ENCODE measurements at regions not wholly inside any gene's neighbourhood (a gene's known extent, or its start where the extent isn't known, plus 50 kb on each side); places are given as distances from the start of the nearest gene placed in this dataset.

DNA sequence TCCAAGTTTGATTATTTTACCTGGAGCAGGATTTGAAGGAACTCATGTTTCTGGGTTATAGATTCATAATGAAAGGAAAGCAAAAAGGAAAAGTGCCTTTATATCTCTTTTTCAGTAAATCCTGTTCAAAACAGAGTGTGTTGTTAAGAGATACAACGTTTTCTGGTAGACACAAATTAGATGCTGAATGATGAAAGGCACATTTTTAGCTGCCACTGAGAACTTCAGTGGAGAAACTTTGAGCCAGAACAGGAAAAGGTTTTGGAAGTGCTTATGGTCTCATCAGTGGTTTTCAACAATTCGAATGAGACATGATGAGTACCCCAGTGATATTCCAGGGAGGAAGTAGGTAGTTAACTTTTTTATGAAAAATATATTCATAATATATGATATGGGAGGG lies 338.0 kb upstream of the C1orf87 start:
- no peak overlapping the region for H3K27ac ChIP-seq
- ATAC-seq (no peak), DNase-seq (no peak), FAIRE-seq (no peak)
- no peak overlapping the region for H3K4me3 ChIP-seq
- no peaks in the 10 kb centered on the region for H3K4me1 ChIP-seq
- no peaks in the 10 kb centered on the region for H3K36me3 ChIP-seq
- WGBS, 2 donors = 31 to 33% methylated on average over 2 of the region's 2 CpGs
- TF ChIP-seq, protein P1, sequence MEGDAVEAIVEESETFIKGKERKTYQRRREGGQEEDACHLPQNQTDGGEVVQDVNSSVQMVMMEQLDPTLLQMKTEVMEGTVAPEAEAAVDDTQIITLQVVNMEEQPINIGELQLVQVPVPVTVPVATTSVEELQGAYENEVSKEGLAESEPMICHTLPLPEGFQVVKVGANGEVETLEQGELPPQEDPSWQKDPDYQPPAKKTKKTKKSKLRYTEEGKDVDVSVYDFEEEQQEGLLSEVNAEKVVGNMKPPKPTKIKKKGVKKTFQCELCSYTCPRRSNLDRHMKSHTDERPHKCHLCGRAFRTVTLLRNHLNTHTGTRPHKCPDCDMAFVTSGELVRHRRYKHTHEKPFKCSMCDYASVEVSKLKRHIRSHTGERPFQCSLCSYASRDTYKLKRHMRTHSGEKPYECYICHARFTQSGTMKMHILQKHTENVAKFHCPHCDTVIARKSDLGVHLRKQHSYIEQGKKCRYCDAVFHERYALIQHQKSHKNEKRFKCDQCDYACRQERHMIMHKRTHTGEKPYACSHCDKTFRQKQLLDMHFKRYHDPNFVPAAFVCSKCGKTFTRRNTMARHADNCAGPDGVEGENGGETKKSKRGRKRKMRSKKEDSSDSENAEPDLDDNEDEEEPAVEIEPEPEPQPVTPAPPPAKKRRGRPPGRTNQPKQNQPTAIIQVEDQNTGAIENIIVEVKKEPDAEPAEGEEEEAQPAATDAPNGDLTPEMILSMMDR (IDR thresholded peaks at IDR 0.05) = no peak
- intact Hi-C loops (cut with DNase I) = no loop called here
- no peaks in the 10 kb centered on the region for H3K9me3 ChIP-seq
- no peaks in the 10 kb centered on the region for H3K27me3 ChIP-seq

- TF ChIP-seq, protein P1 (IDR thresholded peaks at IDR 0.05) = no peak
- FAIRE-seq (no peak), ATAC-seq (no peak), DNase-seq (no peak)
- no peaks in the 10 kb centered on the region for H3K9me3 ChIP-seq
- H3K27me3 ChIP-seq = no peaks in the 10 kb centered on the region
- H3K4me3 ChIP-seq = no peak overlapping the region
- intact Hi-C loops (cut with DNase I) = no loop called here
- H3K36me3 ChIP-seq = no peaks in the 10 kb centered on the region
- no peaks in the 10 kb centered on the region for H3K4me1 ChIP-seq
- 60 to 65% methylated on average over 4 of the region's 4 CpGs for WGBS, 2 donors
- H3K27ac ChIP-seq = no peak overlapping the region
Observed at GRCh38 chr1:60402816-60403215, 329.2 kb upstream of the C1orf87 start.

GRCh38 chr1:60402216-60402615 lies 328.6 kb upstream of the C1orf87 start:
- no peak for DNase-seq
- TF ChIP-seq, protein P1 (IDR thresholded peaks at IDR 0.05) = no peak
- Histone ChIP-seq H3K4me1 (no peaks in the 10 kb centered on the region), H3K27ac (no peak overlapping the region), H3K36me3 (no peaks in the 10 kb centered on the region), H3K4me3 (no peak overlapping the region), H3K27me3 (no peaks in the 10 kb centered on the region), H3K9me3 (no peaks in the 10 kb centered on the region)
- no peak for ATAC-seq
- no peak for FAIRE-seq
- intact Hi-C loops (cut with DNase I) = no loop called here
- 87 to 91% methylated on average over 3 of the region's 3 CpGs for WGBS, 2 donors

DNA sequence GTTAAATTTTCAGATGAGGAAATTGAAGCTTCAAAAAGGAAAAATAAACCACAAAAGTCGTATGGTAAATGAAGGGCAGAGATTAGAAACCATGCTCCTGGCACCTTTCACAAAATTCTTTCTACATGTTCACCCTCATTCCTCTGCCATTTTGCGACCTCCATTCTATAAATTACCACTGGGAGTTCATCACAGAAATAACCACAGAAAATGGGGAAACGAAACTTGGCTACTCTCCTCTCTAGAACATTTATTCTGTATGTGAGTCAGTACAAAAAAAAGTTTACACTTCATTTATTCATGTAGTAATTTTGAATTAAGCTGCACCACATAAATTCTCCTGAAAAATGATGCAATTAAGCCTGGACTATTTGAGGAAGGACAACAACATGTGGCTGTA lies 320.9 kb upstream of the C1orf87 start:
- DNase-seq = no peak
- intact Hi-C loops (cut with DNase I) = no loop called here
- H3K4me3 ChIP-seq = no peak overlapping the region
- TF ChIP-seq, protein P1 (IDR thresholded peaks at IDR 0.05) = no peak
- ATAC-seq = no peak
- no peak for FAIRE-seq
- H3K27me3 ChIP-seq = no peaks in the 10 kb centered on the region
- no peak overlapping the region for H3K27ac ChIP-seq
- 60 to 70% methylated on average over 3 of the region's 3 CpGs for WGBS, 2 donors
- H3K36me3 ChIP-seq = no peaks in the 10 kb centered on the region
- H3K9me3 ChIP-seq = no peaks in the 10 kb centered on the region
- no peaks in the 10 kb centered on the region for H3K4me1 ChIP-seq

DNA sequence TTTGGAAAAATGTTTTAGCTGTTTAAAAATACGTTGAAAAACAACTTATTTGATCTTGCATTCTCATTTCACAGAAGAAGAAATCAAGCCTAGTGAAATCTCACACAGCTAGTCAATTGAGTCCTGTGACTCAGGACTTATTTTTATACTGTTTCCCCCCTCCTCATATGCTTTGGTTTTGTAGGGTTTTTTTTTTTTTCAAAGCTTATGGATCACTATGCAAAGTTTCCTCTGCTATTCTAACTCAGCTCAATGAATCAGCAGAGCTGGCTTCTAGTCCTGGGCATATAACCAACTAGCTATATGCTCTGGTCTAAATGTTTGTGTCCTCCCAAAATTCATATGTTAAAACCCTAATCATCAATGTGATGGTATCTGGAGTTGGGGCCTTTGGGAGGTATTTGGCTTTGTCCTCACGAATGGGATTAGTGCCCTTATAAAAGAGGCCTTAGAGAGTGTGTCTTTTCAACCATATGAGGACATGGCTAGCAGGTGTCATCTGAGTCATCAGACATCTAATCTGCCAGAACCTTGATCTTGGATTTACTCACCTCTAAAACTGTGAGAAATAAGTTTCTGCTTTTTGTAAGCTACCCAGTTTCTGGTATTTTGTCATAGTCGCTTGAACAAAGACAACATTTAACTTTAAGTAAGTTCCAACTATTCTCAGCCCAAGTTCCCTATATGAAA lies 317.2 kb upstream of the C1orf87 start:
- TF ChIP-seq, protein P1 (IDR thresholded peaks at IDR 0.05) = no peak
- intact Hi-C loops (cut with DNase I) = no loop called here
- Histone ChIP-seq H3K27me3 (no peaks in the 10 kb centered on the region), H3K27ac (no peak overlapping the region), H3K4me3 (no peak overlapping the region), H3K4me1 (no peaks in the 10 kb centered on the region), H3K9me3 (no peaks in the 10 kb centered on the region), H3K36me3 (no peaks in the 10 kb centered on the region)
- no peak for DNase-seq
- WGBS, 2 donors = 66 to 71% methylated on average over 3 of the region's 3 CpGs
- no peak for ATAC-seq
- FAIRE-seq = no peak
